ENCODE measurements at regions not wholly inside any gene's neighbourhood (a gene's known extent, or its start where the extent isn't known, plus 50 kb on each side); places are given as distances from the start of the nearest gene placed in this dataset.

GRCh38 chr13:109904218-109904617 lies 117.8 kb upstream of the IRS2 start:
- Histone ChIP-seq H3K9ac (no peak overlapping the region), H3K27ac (no peak overlapping the region), H3K36me3 (no peaks in the 10 kb centered on the region), H3K4me1 (peaks cover 16% of the 10 kb centered on the region), H4K20me1 (no peaks in the 10 kb centered on the region), H3K4me2 (no peak overlapping the region), H3K9me3 (peaks cover 18% of the 10 kb centered on the region), H3K4me3 (no peak overlapping the region), H3K27me3 (no peaks in the 10 kb centered on the region)
- TF ChIP-seq Cebpa-rat (IDR thresholded peaks at IDR 0.05), result no peak

GRCh38 chr13:109900741-109901140 lies 114.4 kb upstream of the IRS2 start:
- Histone ChIP-seq H3K27me3 (no peaks in the 10 kb centered on the region), H3K9ac (no peak overlapping the region), H3K27ac (no peak overlapping the region), H3K36me3 (no peaks in the 10 kb centered on the region), H3K4me1 (peaks cover 16% of the 10 kb centered on the region), H3K9me3 (peaks cover 9% of the 10 kb centered on the region; the same call in 1 of the 2 replicates), H4K20me1 (no peaks in the 10 kb centered on the region), H3K4me3 (no peak overlapping the region), H3K4me2 (no peak overlapping the region)
- TF ChIP-seq Cebpa-rat (IDR thresholded peaks at IDR 0.05), result no peak

GRCh38 chr13:109900320-109900719 lies 113.9 kb upstream of the IRS2 start:
- Histone ChIP-seq H3K4me2 (no peak overlapping the region), H3K4me3 (no peak overlapping the region), H3K4me1 (peaks cover 16% of the 10 kb centered on the region), H3K9me3 (peaks cover 9% of the 10 kb centered on the region; the same call in 1 of the 2 replicates), H3K36me3 (no peaks in the 10 kb centered on the region), H3K27ac (no peak overlapping the region), H3K27me3 (no peaks in the 10 kb centered on the region), H4K20me1 (no peaks in the 10 kb centered on the region), H3K9ac (no peak overlapping the region)
- no peak for TF ChIP-seq Cebpa-rat (IDR thresholded peaks at IDR 0.05)

- no peak for TF ChIP-seq Cebpa-rat (IDR thresholded peaks at IDR 0.05)
- H3K27me3 ChIP-seq, result no peaks in the 10 kb centered on the region
- no peaks in the 10 kb centered on the region for H4K20me1 ChIP-seq
- peaks cover 8% of the 10 kb centered on the region; the same call in 1 of the 2 replicates for H3K9me3 ChIP-seq
- no peaks in the 10 kb centered on the region for H3K36me3 ChIP-seq
- no peak overlapping the region for H3K27ac ChIP-seq
- H3K4me3 ChIP-seq, result no peak overlapping the region
- peaks cover 16% of the 10 kb centered on the region for H3K4me1 ChIP-seq
- no peak overlapping the region for H3K9ac ChIP-seq
- H3K4me2 ChIP-seq, result no peak overlapping the region
Measured at GRCh38 chr13:109899748-109900147, 113.4 kb upstream of the IRS2 start.

- TF ChIP-seq Cebpa-rat (IDR thresholded peaks at IDR 0.05), result no peak
- Histone ChIP-seq H4K20me1 (no peaks in the 10 kb centered on the region), H3K27me3 (no peaks in the 10 kb centered on the region), H3K4me2 (no peak overlapping the region), H3K9me3 (peaks cover 3% of the 10 kb centered on the region; the same call in 1 of the 2 replicates), H3K9ac (no peak overlapping the region), H3K36me3 (no peaks in the 10 kb centered on the region), H3K4me1 (peaks cover 16% of the 10 kb centered on the region), H3K27ac (no peak overlapping the region), H3K4me3 (no peak overlapping the region)
Measured at GRCh38 chr13:109899316-109899715, 112.9 kb upstream of the IRS2 start.

- Histone ChIP-seq H3K4me2 (no peak overlapping the region), H3K27ac (no peak overlapping the region), H3K9ac (no peak overlapping the region), H3K27me3 (no peaks in the 10 kb centered on the region), H3K4me1 (peaks cover 16% of the 10 kb centered on the region), H3K4me3 (no peak overlapping the region), H4K20me1 (no peaks in the 10 kb centered on the region), H3K36me3 (no peaks in the 10 kb centered on the region), H3K9me3 (no peaks in the 10 kb centered on the region)
- no peak for TF ChIP-seq Cebpa-rat (IDR thresholded peaks at IDR 0.05)
Measured at GRCh38 chr13:109897988-109898624, 111.7 kb upstream of the IRS2 start.

- no peaks in the 10 kb centered on the region for H3K36me3 ChIP-seq
- no peak overlapping the region for H3K4me3 ChIP-seq
- no peaks in the 10 kb centered on the region for H4K20me1 ChIP-seq
- H3K9ac ChIP-seq, result no peak overlapping the region
- H3K4me1 ChIP-seq, result no peaks in the 10 kb centered on the region
- TF ChIP-seq Cebpa-rat (IDR thresholded peaks at IDR 0.05), result no peak
- peaks cover 12% of the 10 kb centered on the region for H3K9me3 ChIP-seq
- H3K27me3 ChIP-seq, result no peaks in the 10 kb centered on the region
- H3K27ac ChIP-seq, result no peak overlapping the region
- no peak overlapping the region for H3K4me2 ChIP-seq
Measured at GRCh38 chr13:109892101-109892500, 105.7 kb upstream of the IRS2 start.

- Histone ChIP-seq H3K4me3 (no peak overlapping the region), H3K9me3 (peaks cover 12% of the 10 kb centered on the region), H3K27ac (no peak overlapping the region), H4K20me1 (no peaks in the 10 kb centered on the region), H3K9ac (no peak overlapping the region), H3K4me1 (peaks cover 54% of the 10 kb centered on the region), H3K4me2 (no peak overlapping the region), H3K36me3 (no peaks in the 10 kb centered on the region), H3K27me3 (no peaks in the 10 kb centered on the region)
- TF ChIP-seq Cebpa-rat (IDR thresholded peaks at IDR 0.05), result no peak
Measured at GRCh38 chr13:109885235-109885634, 98.9 kb upstream of the IRS2 start.

GRCh38 chr13:109884462-109884861 lies 98.1 kb upstream of the IRS2 start:
- Histone ChIP-seq H3K9ac (no peak overlapping the region), H3K27me3 (no peaks in the 10 kb centered on the region), H3K4me3 (no peak overlapping the region), H4K20me1 (no peaks in the 10 kb centered on the region), H3K9me3 (peaks cover 12% of the 10 kb centered on the region), H3K27ac (peak overlapping the region; percentile 78), H3K4me1 (peaks cover 54% of the 10 kb centered on the region), H3K36me3 (no peaks in the 10 kb centered on the region), H3K4me2 (peak overlapping the region; percentile 81)
- no peak for TF ChIP-seq Cebpa-rat (IDR thresholded peaks at IDR 0.05)

GRCh38 chr13:109883181-109884180 lies 97.1 kb upstream of the IRS2 start:
- peaks cover 54% of the 10 kb centered on the region for H3K4me1 ChIP-seq
- H3K9ac ChIP-seq, result peak overlapping the region; percentile 21; the same call in 1 of the 2 replicates
- H3K27ac ChIP-seq, result peak overlapping the region; percentile 47
- TF ChIP-seq Cebpa-rat (IDR thresholded peaks at IDR 0.05), result no peak
- no peaks in the 10 kb centered on the region for H4K20me1 ChIP-seq
- H3K4me3 ChIP-seq, result peak overlapping the region; percentile 37; the same call in 1 of the 2 replicates
- no peaks in the 10 kb centered on the region for H3K27me3 ChIP-seq
- H3K9me3 ChIP-seq, result peaks cover 11% of the 10 kb centered on the region
- peak overlapping the region; percentile 81 for H3K4me2 ChIP-seq
- no peaks in the 10 kb centered on the region for H3K36me3 ChIP-seq

All from BLaER1 (cell line).